ENCODE measurements at regions not wholly inside any gene's neighbourhood (a gene's known extent, or its start where the extent isn't known, plus 50 kb on each side); places are given as distances from the start of the nearest gene placed in this dataset.
A peak's percentile ranks its signal among the peaks of the same experiment; 100 is the strongest.

- no peak overlapping the region for H3K4me3 ChIP-seq (replicated peaks in 1 of 2; ENCODE audit: low read depth in 2 of 2, low read length in 2 of 2)
- no peak for DNase-seq (ENCODE audit: low read depth in 2 of 2)
Observed at GRCh38 chr18:69143084-69143483, 257.6 kb upstream of the DOK6 start.

GRCh38 chr18:69152436-69152835 lies 248.3 kb upstream of the DOK6 start:
- no peak for DNase-seq (ENCODE audit: low read depth in 2 of 2)
- TF ChIP-seq, protein P1, sequence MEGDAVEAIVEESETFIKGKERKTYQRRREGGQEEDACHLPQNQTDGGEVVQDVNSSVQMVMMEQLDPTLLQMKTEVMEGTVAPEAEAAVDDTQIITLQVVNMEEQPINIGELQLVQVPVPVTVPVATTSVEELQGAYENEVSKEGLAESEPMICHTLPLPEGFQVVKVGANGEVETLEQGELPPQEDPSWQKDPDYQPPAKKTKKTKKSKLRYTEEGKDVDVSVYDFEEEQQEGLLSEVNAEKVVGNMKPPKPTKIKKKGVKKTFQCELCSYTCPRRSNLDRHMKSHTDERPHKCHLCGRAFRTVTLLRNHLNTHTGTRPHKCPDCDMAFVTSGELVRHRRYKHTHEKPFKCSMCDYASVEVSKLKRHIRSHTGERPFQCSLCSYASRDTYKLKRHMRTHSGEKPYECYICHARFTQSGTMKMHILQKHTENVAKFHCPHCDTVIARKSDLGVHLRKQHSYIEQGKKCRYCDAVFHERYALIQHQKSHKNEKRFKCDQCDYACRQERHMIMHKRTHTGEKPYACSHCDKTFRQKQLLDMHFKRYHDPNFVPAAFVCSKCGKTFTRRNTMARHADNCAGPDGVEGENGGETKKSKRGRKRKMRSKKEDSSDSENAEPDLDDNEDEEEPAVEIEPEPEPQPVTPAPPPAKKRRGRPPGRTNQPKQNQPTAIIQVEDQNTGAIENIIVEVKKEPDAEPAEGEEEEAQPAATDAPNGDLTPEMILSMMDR (IDR thresholded peaks at IDR 0.05; ENCODE audit: low read depth, low read length), result no peak
- H3K4me3 ChIP-seq (replicated peaks in 1 of 2; ENCODE audit: low read depth in 2 of 2, low read length in 2 of 2), result no peak overlapping the region

More at GRCh38 chr18:69143084-69143483, 257.6 kb upstream of the DOK6 start:
- TF ChIP-seq, protein P1 (IDR thresholded peaks at IDR 0.05; ENCODE audit: low read depth, low read length), result no peak

- DNase-seq (ENCODE audit: low read depth in 2 of 2), result no peak
- no peak overlapping the region for H3K4me3 ChIP-seq (replicated peaks in 1 of 2; ENCODE audit: low read depth in 2 of 2, low read length in 2 of 2)
- TF ChIP-seq, protein P1 (IDR thresholded peaks at IDR 0.05; ENCODE audit: low read depth, low read length), result no peak
Observed at GRCh38 chr18:69157906-69158305, 242.8 kb upstream of the DOK6 start.

GRCh38 chr18:69158944-69159343 lies 241.7 kb upstream of the DOK6 start:
- no peak for DNase-seq (ENCODE audit: low read depth in 2 of 2)
- H3K4me3 ChIP-seq (replicated peaks in 1 of 2; ENCODE audit: low read depth in 2 of 2, low read length in 2 of 2), result no peak overlapping the region
- TF ChIP-seq, protein P1 (IDR thresholded peaks at IDR 0.05; ENCODE audit: low read depth, low read length), result no peak

GRCh38 chr18:69161383-69162028 lies 239.2 kb upstream of the DOK6 start:
- H3K4me3 ChIP-seq (replicated peaks in 1 of 2; ENCODE audit: low read depth in 2 of 2, low read length in 2 of 2), result no peak overlapping the region
- peak; percentile 25 to 51 for DNase-seq (ENCODE audit: low read depth in 2 of 2)
- TF ChIP-seq, protein P1 (IDR thresholded peaks at IDR 0.05; ENCODE audit: low read depth, low read length), result no peak

DNA sequence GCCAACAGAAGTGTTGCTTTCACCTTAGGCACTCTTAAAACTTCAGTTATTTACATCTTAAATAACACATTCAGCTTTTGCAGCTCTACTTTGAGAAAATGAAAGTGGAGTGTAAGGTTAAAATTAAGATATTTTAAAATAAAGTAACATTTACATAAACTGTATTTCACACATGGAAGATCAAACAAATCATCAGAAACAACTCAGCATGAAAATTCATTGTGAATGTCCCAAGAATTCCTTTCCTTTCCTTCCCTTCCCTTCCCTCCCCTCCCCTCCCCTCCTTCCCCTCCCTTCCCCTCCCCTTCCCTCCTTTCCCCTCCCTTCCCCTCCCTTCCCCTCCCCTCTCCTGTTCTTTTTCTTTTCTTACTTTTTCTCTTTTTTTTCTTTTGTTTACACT lies 238.0 kb upstream of the DOK6 start:
- H3K4me3 ChIP-seq (replicated peaks in 1 of 2; ENCODE audit: low read depth in 2 of 2, low read length in 2 of 2), result no peak overlapping the region
- no peak for DNase-seq (ENCODE audit: low read depth in 2 of 2)
- TF ChIP-seq, protein P1 (IDR thresholded peaks at IDR 0.05; ENCODE audit: low read depth, low read length), result no peak

GRCh38 chr18:69172046-69172445 lies 228.6 kb upstream of the DOK6 start:
- DNase-seq (ENCODE audit: low read depth in 2 of 2), result peak; percentile 5 to 11
- TF ChIP-seq, protein P1 (IDR thresholded peaks at IDR 0.05; ENCODE audit: low read depth, low read length), result no peak
- no peak overlapping the region for H3K4me3 ChIP-seq (replicated peaks in 1 of 2; ENCODE audit: low read depth in 2 of 2, low read length in 2 of 2)
